ENCODE measurements at regions not wholly inside any gene's neighbourhood (a gene's known extent, or its start where the extent isn't known, plus 50 kb on each side); places are given as distances from the start of the nearest gene placed in this dataset.
"Not testable (repeated sequence)": the region's sequence is repeated elsewhere in the genome, so short reads cannot be mapped to it uniquely, and the experiment has no call there.

DNA sequence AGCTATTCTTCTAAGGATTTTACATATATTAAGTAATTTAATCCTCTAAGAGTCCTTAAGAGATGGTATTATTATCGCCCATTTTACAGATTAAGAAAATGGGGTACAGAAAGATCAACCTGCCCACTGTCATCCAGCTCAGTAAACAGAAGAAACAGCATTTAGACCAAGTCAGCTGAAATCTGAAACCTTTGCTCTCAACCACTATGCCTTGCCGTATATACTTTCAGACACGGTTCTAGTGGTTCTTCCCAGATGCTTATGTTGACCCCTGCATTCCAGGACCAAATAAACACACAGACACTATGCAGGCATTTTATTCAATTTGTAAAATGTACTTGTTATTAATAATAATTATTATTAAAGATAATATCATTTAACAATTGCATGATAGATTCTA, 854.8 kb downstream of the KCNJ2 start:
- DNase-seq (ENCODE audit: low spot score): no peak

DNA sequence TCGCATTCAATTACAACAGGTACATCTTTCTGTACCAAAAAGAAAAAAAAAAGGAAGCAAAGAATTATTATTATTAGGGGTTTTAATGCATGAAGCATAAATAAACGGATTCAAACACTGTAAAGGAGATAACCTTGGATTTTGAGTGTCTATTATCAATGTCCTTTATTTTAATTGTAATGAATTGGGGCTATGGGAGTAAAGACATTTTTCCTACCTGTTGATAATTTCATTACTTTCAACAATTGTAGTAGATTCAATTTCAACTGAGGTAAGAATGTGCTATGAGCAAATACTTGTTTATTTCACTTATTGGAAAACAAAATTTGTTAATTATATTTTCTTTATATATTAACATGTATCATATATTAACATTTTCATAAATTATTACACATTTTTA, 855.6 kb downstream of the KCNJ2 start:
- DNase-seq (ENCODE audit: low spot score): no peak

DNA sequence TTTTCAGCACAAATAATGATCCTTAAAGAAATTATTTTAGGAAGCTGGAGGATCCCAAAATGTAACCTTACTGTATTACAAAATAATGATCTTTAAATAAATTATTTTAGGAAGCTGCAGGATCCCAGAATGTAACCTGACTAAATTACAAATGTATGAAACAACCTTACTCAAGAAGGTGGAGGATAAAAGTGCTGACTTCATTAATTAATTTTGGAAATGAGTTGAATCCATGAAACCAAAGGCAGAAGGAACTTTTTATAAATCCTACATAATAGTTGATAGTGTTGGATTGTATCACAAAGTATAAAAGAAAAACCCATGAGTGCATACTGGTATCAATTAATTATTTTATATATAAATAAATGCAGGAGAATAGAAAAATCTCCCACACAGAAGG, 859.9 kb downstream of the KCNJ2 start:
- DNase-seq (ENCODE audit: low spot score): no peak

DNA sequence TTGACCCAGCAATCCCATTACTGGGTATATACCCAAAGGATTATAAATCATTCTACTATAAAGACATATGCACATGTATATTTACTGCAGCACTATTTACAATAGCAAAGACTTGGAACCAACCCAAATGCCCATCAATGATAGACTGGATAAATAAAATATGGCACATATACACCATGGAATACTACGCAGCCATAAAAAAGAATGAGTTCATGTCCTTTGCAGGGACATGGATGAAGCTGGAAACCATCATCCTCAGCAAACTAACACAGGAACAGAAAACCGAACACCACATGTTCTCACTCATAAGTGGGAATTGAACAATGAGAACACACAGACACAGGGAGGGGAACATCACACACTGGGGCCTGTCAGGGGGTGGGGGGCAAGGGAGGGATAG, 862.0 kb downstream of the KCNJ2 start:
- DNase-seq (ENCODE audit: low spot score): not testable (repeated sequence)

DNA sequence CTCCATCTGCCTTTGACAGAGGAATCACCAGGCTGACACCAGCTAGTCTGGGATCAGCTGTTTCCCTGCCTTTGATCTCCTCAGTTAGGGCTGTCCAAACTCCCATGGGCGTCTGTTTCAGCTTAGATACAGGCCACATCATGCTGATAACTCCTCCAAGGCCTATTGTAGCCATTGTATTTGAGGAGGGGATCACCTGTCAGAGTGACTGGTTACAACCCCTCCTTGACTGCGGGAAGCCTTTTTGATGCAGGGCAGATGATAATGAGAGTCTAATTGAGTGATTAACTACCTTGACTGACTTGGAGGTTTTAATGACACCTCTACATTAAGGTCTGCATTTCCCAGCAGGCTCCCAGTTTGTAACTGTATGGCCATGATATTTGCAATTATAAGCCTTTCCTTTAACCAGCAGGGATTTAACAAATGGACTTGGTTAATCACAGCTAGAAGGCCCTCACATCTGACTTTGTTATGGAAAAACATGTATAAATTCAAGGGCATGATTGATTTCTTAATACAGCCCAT, 863.5 kb downstream of the KCNJ2 start:
- no peak for DNase-seq (ENCODE audit: low spot score)

DNA sequence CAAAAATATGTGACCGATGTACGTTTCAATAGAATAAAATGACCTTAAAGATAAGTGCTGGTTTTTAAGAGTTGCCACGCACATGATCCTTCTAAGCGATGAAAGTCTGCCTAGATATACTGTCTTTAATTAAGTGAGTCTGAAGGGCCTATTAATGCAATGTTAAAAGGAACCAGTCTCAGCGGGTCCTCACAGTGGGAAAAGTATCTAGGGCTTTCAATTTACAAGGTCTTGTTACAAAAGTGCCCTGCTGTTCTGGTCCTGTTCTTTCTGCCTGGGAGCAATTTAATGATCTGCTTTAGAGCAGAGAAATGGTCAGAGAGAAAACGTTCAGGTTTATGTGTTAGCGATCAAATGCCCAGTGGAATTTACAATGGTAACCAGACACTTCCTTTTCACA, 864.0 kb downstream of the KCNJ2 start:
- DNase-seq (ENCODE audit: low spot score): no peak

DNA sequence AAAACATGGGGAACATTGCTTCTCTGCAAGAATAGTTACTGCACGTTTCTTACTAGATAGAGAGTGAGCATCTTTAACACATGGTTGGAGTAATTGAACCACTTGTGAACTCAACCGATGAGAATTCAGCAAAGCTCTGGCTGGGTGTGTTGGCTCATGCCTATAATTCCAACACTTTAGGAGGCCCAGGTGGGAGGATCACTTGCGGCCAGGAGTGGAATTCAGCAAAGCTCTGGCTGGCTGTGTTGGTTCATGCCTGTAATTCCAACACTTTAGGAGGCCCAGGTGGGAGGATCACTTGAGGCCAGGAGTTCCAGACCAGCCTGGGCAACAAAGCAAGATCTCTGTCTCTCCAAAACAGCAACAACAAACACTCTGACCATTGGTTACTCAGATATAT, 865.9 kb downstream of the KCNJ2 start:
- no peak for DNase-seq (ENCODE audit: low spot score)

DNA sequence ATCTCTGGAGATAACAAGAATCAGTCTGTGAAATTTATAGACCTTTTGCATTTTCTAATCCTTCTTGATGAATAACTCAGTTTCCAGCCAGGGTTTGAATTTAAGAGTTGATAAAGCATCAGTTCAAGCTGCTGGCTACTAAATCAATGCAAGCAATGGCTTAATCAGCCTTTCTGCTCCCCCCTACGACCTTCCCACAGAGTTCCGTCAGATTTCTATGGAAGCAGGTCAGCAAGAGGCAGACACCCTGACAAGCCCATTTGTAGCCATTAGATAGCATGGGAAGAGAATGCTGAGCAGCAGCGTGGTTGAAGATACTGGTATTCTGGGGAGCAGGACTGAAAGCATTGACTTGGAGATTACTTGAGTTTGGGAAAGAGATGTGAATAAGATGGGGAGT, 868.1 kb downstream of the KCNJ2 start:
- no peak for DNase-seq (ENCODE audit: low spot score)

DNA sequence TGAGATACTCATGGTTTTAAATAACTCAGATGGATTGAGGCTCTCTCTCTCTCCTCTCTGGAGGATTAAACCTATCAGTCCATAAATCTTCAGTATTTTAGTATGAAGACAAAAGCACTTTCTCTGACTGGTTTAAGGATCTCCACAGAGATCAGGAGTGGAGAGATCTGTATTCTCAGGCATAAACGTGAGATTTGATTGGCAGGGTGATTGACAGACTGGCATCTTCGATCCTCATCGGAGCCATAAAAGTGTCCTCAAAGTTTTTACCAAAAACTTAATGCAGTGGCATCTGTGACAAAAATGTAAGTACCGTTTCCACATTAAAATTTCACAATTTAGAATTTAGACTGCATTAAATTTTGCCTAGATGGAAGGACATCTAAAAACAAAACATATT, 870.1 kb downstream of the KCNJ2 start:
- DNase-seq (ENCODE audit: low spot score): no peak

DNA sequence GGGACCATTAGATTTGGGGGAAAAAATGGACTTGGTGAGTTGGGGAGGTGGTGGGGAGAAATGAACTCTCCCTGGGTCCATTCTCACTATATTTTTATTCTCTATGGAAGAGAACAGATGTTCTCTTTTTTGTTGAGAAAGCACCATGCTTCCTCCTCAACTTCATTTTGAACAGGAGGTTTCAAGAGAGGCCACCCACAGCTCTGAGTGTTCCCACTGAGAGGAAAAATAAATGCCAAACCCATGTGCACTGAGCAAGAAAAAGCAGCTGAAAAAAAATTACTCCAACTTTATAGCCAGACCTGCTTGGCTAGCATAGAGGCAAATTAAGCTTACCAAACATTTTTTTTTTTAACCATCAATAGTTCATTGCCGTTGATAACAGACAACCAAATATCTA, 883.6 kb downstream of the KCNJ2 start:
- DNase-seq (ENCODE audit: low spot score): no peak

DNA sequence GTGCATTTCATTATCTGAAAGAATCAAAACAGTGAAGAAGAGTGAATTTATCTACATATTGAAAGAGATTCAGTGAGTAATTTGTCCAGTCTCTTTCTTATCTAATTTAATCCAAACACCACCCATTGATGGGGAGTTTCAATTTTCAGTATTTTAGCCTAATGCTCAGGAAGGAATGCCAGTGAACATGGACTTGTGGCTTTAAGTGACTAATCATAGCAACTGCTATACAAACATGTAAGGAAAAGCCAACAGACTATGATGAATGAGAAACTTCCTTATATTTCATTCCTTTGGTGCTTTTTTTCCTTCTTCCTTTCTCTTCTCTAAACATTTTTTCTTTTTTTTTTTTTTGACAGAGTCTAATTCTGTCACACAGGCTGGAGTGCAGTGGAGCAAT, 885.8 kb downstream of the KCNJ2 start:
- no peak for DNase-seq (ENCODE audit: low spot score)

DNA sequence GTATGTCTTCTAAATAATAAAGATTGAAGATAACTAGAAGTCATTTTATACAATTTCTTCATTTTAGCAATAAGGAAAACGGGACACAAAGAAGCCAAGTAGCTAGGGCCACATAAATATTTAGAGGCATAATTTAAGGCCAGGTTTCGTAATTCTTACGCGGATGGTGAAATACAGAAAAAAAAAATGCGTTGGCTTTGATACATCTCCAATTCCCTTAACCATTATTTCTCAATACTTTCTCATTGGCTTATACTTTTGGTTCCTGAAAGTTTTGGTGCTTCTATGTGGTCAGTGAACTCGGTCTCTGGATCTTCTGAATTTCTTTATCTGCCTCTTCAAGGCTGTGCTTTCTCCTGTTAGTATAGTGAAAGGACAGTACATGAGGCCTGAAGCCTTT, 888.1 kb downstream of the KCNJ2 start:
- no peak for DNase-seq (ENCODE audit: low spot score)

DNA sequence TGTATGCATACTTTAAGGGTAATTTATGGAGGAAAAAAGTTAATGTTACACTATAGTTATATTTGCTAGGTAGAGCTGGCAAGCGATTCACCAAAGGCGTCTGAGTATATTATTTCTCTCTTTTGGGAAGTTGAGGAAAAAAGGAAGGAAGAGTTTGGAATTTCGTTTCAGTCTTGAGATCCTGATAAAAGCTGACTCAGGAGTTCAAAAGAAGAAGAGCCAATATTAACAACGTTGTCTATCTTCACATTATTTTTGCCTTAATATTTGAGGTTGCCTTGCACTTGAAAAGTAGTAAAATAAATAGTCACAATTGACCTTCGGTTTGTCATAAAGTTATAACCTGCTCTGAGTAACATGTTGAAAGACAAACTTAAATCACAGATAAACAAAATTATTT, 888.6 kb downstream of the KCNJ2 start:
- no peak for DNase-seq (ENCODE audit: low spot score)

DNA sequence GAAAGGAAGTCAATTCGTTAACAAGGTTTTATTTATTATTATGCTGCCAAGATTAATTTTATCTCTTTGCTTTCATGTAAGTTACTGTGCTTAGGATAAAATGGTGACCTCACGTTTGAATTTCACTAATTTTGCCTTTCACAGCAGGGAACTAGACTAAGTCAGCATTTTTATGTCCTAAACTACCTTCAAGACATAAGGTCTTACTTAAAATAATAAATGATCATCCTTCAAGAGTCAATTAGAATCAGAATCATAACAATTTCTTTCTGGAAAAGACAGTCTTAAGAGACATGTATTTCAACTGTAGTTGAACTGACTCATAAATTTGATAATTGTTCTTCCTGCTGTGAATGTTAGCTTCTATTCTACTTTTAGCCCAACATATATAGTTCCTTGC, 893.8 kb downstream of the KCNJ2 start:
- no peak for DNase-seq (ENCODE audit: low spot score)

DNA sequence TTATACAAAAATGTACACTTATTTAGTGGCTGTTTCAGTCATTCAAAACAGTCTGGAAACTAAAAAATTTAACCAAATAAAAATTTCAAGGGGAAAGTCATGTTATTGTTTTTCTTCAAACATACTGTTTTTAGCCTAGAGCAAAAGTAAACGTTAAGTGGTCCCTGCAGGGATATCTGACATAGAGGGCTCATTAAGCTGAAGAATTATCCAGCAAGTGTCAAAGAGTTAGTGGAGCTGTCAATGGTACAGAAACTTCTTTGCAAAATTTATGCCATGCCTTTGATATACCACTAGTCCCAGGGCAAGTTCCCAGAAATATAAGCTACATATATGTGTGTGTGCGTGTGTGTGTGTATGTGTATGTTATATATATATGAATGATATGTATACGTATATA, 894.2 kb downstream of the KCNJ2 start:
- no peak for DNase-seq (ENCODE audit: low spot score)

DNA sequence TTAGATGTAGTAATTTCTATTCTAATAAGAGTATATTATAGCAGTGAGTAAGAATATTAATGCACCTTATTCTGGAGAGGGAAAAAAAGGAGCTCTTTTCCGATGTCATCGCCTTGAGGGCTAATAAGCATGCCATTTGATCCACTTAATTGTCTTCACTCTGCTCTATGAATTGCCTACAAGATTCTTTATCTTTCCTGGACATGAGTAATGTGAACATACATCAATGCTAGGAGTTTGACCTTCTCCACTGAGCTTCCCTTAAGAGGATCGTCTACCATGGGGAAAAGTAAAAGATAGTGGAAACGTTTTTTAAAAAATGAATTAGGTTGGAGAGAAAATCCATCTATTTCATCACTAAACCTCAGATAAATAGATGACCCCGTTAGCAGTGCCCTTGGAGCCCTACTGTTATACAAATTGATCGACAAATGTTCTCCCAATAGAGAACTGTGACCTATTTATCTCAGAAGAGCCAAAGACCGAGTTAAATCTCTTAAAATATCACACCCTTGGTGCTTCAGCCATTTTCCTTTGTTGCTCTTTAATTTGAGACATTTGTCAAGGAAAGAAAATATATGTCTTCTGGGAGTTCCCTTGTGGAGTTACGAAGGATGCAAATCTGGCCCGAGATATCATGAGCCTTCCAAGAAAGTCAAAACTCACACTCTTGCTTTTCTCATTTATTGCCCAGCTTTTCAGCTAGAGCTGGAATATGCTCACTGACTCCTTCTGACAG, 898.5 kb downstream of the KCNJ2 start:
- no peak for DNase-seq (ENCODE audit: low spot score)

DNA sequence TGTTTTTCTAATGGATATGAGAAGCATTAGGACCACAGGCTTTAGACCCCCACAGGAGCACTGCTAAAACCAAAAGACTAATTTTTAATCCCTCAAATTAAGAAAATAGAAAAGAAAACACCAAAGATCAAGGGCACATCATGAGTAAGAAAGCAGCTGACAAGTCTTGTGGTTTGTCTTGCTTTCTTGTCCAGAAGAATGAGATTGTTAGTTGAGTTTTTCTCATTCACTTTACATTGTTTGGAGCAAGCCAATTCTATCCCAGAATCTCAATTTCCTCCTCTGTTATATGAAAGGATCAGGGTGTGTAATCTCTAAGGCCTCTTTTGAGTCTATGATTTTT, 899.0 kb downstream of the KCNJ2 start:
- no peak for DNase-seq (ENCODE audit: low spot score)

DNA sequence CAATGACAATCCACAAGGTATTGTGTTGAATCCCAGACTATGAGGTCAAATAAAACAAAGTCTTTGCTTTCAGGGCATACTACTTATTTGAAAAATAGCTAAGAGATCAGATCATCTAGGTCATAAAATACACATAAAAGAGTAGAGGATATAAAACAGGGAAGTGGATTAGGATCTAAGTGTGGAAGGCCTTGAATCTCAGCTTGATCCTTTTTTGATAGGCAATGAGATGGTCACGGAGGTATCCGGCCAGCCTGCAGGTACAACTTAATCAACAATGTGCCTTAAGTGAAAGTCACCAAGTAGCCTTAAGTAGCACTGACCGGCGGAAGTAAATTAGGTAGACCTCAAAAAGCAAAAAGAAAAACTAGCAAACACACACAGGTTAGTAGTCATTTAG, 901.7 kb downstream of the KCNJ2 start:
- DNase-seq (ENCODE audit: low spot score): no peak

DNA sequence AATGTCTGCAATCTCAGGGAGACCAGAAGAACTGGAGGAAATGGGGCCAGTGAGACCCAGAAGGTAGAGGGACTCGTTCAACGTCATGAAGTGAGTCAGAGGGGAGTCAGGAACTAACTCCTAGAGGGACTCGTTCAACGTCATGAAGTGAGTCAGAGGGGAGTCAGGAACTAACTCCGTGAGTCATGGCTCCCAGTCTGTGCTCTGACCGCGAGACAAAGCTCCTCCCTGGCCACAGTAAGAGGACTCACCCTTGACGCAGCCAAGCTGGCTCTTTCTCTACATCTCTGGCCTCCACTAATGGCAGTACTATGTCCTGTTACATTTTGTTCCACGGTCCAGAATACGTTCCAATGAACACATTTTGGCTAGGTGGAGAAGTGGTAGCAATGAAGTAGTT, 902.5 kb downstream of the KCNJ2 start:
- DNase-seq (ENCODE audit: low spot score): no peak

DNA sequence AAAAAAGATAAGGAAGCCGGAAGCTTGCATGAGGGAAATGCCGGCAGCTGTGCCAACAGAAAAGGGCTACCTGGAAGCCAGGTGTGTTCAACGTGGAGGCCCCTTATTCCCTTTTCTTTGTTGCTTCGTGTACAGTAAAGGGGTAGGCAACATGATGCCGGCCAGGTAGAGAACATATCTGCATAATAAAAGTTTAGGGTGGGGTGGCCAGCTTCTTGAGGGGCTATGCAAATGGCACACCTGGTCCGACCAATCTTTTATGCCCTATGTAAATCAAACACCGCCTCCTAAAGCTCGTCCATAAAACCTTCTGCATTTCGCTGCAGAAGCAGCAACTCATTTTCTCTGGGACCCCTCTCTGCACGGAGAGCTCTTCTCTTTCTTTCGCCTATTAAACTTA, 911.6 kb downstream of the KCNJ2 start:
- no peak for DNase-seq (ENCODE audit: low spot score)

DNA sequence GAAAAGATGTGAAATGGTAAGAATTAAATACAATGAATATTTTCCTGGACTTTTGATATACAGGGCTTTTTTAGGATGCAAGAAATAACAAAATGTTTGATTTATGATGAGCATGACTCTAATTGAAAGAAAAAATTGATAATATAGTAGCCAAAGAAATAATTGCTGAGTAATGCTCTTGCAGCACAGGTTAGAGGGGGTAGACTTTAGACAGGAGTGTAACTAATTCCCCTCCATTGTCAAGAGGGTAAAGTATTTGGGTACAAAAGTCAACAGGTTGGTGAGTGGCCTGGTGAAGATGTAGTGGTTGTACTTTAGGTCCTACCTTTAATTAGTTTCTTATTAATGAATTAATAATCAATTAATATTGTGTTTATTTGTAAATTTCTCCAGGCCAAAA, 912.3 kb downstream of the KCNJ2 start:
- DNase-seq (ENCODE audit: low spot score): no peak

DNA sequence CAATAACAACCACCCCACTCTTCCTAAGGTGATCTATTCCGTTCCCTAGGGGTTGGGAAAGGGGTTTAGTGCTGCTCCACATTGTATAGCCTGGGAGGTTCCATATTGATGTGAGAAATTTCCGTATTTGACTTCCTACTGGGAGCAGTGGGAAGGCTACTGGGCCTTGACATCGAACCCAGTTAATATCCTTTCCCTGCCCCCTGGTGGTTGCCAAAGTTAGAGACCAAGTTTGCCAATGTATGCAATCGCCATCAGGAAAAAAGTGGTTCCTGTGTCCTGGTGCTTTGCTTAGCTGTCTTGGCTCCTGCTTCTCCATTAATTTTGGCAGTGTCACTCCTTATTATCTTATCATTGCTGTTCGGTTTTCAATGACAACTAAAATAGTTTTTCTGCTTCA, 914.9 kb downstream of the KCNJ2 start:
- no peak for DNase-seq (ENCODE audit: low spot score)

DNA sequence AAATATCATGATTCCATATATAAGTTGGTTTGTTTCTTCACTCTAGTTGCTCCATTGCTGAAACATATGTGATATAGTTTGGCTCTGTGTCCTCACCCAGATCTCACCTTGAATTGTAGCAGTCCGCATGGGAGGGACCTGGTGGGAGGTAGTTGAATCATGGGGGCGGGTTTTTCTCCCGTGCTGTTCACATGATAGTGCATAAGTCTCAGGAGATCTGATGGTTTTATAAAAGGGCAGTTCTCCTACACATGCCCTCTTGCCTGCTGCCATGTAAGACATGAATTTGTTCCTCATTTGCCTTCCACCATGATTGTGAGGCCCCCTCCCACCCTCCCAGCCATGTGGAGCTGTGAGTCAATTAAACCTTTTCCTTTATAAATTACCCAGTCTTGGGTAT, 915.5 kb downstream of the KCNJ2 start:
- no peak for DNase-seq (ENCODE audit: low spot score)

DNA sequence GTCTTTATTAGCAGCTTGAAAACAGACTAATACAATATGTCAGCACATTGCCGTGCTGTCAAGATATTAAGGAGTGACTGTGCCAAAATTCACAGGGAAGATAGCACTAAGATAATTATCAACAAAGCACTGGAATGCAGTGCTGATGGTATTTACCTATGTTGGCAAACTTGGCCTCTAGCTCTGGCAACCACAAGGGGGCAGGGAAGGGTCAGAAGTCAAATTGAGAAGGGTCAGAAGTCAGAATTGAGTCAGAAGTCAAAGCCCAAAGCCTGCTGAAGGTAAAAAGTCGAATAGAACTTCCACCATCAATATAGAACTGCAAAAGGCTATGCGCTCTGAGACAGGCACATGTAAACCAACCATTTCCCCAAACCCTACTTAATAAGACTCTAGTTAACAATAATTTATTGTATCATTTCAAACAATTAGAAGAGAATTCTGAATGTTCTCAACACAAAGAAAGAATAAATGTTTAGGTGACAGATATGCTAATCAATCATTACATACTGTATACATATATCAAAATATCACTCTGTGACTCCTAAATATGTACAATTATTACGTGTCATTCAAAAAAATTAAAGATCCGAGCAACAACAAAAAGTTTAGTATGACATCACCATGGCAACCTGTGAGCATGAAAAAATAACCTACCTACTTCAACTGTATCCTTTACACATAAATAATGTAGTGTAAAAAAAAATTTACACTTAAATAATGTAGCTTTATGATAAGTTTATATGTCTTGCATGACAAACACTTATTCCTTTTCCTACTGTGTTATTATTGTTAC, 916.1 kb downstream of the KCNJ2 start:
- DNase-seq (ENCODE audit: low spot score): no peak

Measured in putamen (tissue), 1 donor.